Chondrocyte (in vitro differentiated cells): ENCODE measurements at regions not wholly inside any gene's neighbourhood (a gene's known extent, or its start where the extent isn't known, plus 50 kb on each side); places are given as distances from the start of the nearest gene placed in this dataset.
A peak's percentile ranks its signal among the peaks of the same experiment; 100 is the strongest.

ENCODE experiments used
- DNase-seq: peaks from one replicate; pipeline ENCODE4 v3.0.0; 2021; ENCODE audit warnings: mixed read lengths, low spot score
- H3K27ac Mint-ChIP-seq: one replicate; pipeline ENCODE4 v1.8.0; 2021; ENCODE audit warnings: mild to moderate bottlenecking, moderate library complexity, mixed read lengths; ENCODE audit not compliant: unreplicated experiment
- H3K27me3 Mint-ChIP-seq: 2 replicates; pipeline ENCODE4 v1.8.0; 2021; ENCODE audit warnings: low read depth, mixed read lengths
- H3K36me3 Mint-ChIP-seq: 2 replicates; pipeline ENCODE4 v1.8.0; 2021; ENCODE audit warnings: low read depth, mixed read lengths
- H3K4me1 Mint-ChIP-seq: 2 replicates; pipeline ENCODE4 v1.8.0; 2021; ENCODE audit warnings: low read depth, mild to moderate bottlenecking, mixed read lengths
- H3K4me3 Mint-ChIP-seq: one replicate; pipeline ENCODE4 v1.8.0; 2021; ENCODE audit warnings: mild to moderate bottlenecking, moderate library complexity, mixed read lengths; ENCODE audit not compliant: unreplicated experiment
- H3K9me3 Mint-ChIP-seq: 2 replicates; pipeline ENCODE4 v1.8.0; 2021; ENCODE audit warnings: low read depth, mixed read lengths
- TF ChIP-seq, protein P1 (sequence below): fragments of 200-600 bp; sonication (generic); IDR thresholded peaks from 2 replicates; pipeline ENCODE4 v1.5.0; 2021; ENCODE audit warnings: antibody characterized with exemption, mild to moderate bottlenecking, moderate library complexity

DNA sequence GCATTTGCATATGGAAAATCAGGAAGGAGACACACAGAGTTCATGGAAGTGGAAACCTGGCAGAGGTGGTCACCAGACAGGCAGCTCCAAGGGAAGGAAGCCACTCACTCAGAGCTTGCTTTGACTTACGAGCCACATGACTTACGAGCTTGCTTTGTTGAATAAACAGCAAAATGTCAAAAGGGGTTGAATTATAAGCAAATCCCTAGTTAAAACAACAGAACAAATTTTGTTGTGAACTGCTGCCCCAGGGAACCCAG, 164.3 kb downstream of the SYK start:
- H3K27me3 Mint-ChIP-seq: no peaks in the 10 kb centered on the region
- H3K27ac Mint-ChIP-seq: peak overlapping the region; percentile 88
- no peaks in the 10 kb centered on the region for H3K9me3 Mint-ChIP-seq
- H3K4me3 Mint-ChIP-seq: peak overlapping the region; percentile 65
- no peak for DNase-seq
- H3K36me3 Mint-ChIP-seq: no peaks in the 10 kb centered on the region
- H3K4me1 Mint-ChIP-seq: peaks cover 84% of the 10 kb centered on the region
- TF ChIP-seq, protein P1, sequence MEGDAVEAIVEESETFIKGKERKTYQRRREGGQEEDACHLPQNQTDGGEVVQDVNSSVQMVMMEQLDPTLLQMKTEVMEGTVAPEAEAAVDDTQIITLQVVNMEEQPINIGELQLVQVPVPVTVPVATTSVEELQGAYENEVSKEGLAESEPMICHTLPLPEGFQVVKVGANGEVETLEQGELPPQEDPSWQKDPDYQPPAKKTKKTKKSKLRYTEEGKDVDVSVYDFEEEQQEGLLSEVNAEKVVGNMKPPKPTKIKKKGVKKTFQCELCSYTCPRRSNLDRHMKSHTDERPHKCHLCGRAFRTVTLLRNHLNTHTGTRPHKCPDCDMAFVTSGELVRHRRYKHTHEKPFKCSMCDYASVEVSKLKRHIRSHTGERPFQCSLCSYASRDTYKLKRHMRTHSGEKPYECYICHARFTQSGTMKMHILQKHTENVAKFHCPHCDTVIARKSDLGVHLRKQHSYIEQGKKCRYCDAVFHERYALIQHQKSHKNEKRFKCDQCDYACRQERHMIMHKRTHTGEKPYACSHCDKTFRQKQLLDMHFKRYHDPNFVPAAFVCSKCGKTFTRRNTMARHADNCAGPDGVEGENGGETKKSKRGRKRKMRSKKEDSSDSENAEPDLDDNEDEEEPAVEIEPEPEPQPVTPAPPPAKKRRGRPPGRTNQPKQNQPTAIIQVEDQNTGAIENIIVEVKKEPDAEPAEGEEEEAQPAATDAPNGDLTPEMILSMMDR: no peak

GRCh38 chr9:90966480-90967144, 165.0 kb downstream of the SYK start:
- Mint-ChIP-seq H3K36me3 (no peaks in the 10 kb centered on the region), H3K9me3 (no peaks in the 10 kb centered on the region), H3K4me3 (peak overlapping the region; percentile 22), H3K27me3 (no peaks in the 10 kb centered on the region), H3K4me1 (peaks cover 79% of the 10 kb centered on the region), H3K27ac (peak overlapping the region; percentile 88)
- TF ChIP-seq, protein P1: no peak
- no peak for DNase-seq

DNA sequence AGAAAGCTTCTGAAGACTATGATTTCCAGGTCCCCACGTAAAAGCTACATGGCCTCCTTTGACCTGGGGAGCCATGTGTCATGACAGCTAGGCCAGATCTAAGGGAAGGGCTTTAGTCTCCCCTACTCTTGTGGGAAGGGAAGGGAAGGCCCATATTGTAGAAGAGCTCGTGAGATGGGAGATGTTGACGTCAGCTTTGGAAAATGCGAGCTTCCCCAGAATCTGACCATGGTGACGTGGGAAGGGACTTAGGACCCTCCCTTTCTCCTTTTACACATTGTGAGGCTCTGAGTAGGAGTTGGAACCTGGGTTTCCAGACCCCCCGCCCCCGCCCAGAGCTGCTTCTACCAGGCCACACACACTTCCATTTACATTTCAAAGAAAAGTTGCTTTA, 165.5 kb downstream of the SYK start:
- no peaks in the 10 kb centered on the region for H3K27me3 Mint-ChIP-seq
- no peaks in the 10 kb centered on the region for H3K9me3 Mint-ChIP-seq
- no peaks in the 10 kb centered on the region for H3K36me3 Mint-ChIP-seq
- TF ChIP-seq, protein P1: no peak
- no peak for DNase-seq
- H3K27ac Mint-ChIP-seq: peak overlapping the region; percentile 88
- H3K4me1 Mint-ChIP-seq: peaks cover 78% of the 10 kb centered on the region
- no peak overlapping the region for H3K4me3 Mint-ChIP-seq

- no peaks in the 10 kb centered on the region for H3K27me3 Mint-ChIP-seq
- H3K36me3 Mint-ChIP-seq: no peaks in the 10 kb centered on the region
- no peak for DNase-seq
- TF ChIP-seq, protein P1: no peak
- H3K27ac Mint-ChIP-seq: no peak overlapping the region
- H3K9me3 Mint-ChIP-seq: no peaks in the 10 kb centered on the region
- H3K4me1 Mint-ChIP-seq: peaks cover 80% of the 10 kb centered on the region
- no peak overlapping the region for H3K4me3 Mint-ChIP-seq
Observed at GRCh38 chr9:90969021-90969675, 167.5 kb downstream of the SYK start.

- Mint-ChIP-seq H3K27ac (peak overlapping the region; percentile 79), H3K4me3 (no peak overlapping the region), H3K27me3 (no peaks in the 10 kb centered on the region), H3K9me3 (no peaks in the 10 kb centered on the region), H3K4me1 (peaks cover 78% of the 10 kb centered on the region), H3K36me3 (no peaks in the 10 kb centered on the region)
- no peak for DNase-seq
- TF ChIP-seq, protein P1: no peak
Observed at GRCh38 chr9:90970608-90971007, 169.0 kb downstream of the SYK start.
